ENCODE measurements at regions not wholly inside any gene's neighbourhood (a gene's known extent, or its start where the extent isn't known, plus 50 kb on each side); places are given as distances from the start of the nearest gene placed in this dataset.

DNA sequence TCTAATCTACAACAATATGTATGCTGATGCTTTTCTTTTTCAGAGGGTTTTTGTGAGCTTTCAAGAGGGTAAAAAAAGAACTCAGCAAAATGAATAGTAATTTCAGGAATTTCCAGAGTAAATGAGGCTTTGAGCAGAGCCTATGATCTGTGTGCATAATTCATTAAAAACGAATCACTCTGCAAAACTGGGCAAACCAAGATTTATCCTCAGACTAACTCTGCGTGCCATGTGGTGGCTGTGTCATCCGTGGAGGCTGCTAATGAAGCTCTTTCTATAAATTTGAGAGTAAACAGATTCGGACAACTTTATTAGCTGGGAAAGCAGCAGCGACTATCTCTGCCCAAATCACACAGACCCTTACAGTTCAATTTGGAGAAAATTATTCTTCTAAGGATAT lies 83.8 kb downstream of the FOXL1 start:
- TF ChIP-seq TAF1 (IDR thresholded peaks at IDR 0.05; ENCODE audit: borderline replicate concordance, insufficient read depth, low read length): no peak
- TF ChIP-seq FOXP2 (optimal IDR thresholded peaks at IDR 0.05; ENCODE audit: borderline replicate concordance, extremely low read depth, extremely low read length, insufficient read depth): no peak
- TF ChIP-seq, protein P1, sequence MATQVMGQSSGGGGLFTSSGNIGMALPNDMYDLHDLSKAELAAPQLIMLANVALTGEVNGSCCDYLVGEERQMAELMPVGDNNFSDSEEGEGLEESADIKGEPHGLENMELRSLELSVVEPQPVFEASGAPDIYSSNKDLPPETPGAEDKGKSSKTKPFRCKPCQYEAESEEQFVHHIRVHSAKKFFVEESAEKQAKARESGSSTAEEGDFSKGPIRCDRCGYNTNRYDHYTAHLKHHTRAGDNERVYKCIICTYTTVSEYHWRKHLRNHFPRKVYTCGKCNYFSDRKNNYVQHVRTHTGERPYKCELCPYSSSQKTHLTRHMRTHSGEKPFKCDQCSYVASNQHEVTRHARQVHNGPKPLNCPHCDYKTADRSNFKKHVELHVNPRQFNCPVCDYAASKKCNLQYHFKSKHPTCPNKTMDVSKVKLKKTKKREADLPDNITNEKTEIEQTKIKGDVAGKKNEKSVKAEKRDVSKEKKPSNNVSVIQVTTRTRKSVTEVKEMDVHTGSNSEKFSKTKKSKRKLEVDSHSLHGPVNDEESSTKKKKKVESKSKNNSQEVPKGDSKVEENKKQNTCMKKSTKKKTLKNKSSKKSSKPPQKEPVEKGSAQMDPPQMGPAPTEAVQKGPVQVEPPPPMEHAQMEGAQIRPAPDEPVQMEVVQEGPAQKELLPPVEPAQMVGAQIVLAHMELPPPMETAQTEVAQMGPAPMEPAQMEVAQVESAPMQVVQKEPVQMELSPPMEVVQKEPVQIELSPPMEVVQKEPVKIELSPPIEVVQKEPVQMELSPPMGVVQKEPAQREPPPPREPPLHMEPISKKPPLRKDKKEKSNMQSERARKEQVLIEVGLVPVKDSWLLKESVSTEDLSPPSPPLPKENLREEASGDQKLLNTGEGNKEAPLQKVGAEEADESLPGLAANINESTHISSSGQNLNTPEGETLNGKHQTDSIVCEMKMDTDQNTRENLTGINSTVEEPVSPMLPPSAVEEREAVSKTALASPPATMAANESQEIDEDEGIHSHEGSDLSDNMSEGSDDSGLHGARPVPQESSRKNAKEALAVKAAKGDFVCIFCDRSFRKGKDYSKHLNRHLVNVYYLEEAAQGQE (IDR thresholded peaks at IDR 0.05; ENCODE audit: insufficient read depth in 1 of 2, low read depth in 2 of 2, low read length in 2 of 2): no peak
- TF ChIP-seq POLR2AphosphoS5 (IDR thresholded peaks at IDR 0.05; ENCODE audit: low read depth, low read length): no peak
- no peak for TF ChIP-seq SIN3A (IDR thresholded peaks at IDR 0.05; ENCODE audit: borderline replicate concordance, insufficient read depth, low read length)

DNA sequence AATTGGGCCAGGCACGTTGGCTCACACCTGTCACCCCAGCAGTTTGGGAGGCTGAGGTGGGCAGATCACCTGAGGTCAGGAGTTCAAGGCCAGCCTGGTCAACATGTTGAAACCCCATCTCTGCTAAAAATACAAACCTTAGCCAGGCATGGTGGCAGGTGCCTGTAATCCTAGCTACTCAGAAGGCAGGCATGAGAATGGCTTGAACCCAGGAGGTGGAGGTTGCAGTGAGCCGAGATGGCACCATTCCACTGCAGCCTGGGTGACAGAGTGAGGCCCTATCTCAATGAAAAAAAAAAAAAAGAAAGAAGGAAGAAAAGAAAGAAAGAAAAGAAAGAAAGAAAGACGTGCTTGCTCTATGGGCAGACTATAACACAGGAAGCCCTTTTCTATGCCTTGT lies 84.4 kb downstream of the FOXL1 start:
- no peak for TF ChIP-seq FOXP2 (optimal IDR thresholded peaks at IDR 0.05; ENCODE audit: borderline replicate concordance, extremely low read depth, extremely low read length, insufficient read depth)
- TF ChIP-seq, protein P1 (IDR thresholded peaks at IDR 0.05; ENCODE audit: insufficient read depth in 1 of 2, low read depth in 2 of 2, low read length in 2 of 2): no peak
- TF ChIP-seq SIN3A (IDR thresholded peaks at IDR 0.05; ENCODE audit: borderline replicate concordance, insufficient read depth, low read length): no peak
- no peak for TF ChIP-seq POLR2AphosphoS5 (IDR thresholded peaks at IDR 0.05; ENCODE audit: low read depth, low read length)
- TF ChIP-seq TAF1 (IDR thresholded peaks at IDR 0.05; ENCODE audit: borderline replicate concordance, insufficient read depth, low read length): no peak

DNA sequence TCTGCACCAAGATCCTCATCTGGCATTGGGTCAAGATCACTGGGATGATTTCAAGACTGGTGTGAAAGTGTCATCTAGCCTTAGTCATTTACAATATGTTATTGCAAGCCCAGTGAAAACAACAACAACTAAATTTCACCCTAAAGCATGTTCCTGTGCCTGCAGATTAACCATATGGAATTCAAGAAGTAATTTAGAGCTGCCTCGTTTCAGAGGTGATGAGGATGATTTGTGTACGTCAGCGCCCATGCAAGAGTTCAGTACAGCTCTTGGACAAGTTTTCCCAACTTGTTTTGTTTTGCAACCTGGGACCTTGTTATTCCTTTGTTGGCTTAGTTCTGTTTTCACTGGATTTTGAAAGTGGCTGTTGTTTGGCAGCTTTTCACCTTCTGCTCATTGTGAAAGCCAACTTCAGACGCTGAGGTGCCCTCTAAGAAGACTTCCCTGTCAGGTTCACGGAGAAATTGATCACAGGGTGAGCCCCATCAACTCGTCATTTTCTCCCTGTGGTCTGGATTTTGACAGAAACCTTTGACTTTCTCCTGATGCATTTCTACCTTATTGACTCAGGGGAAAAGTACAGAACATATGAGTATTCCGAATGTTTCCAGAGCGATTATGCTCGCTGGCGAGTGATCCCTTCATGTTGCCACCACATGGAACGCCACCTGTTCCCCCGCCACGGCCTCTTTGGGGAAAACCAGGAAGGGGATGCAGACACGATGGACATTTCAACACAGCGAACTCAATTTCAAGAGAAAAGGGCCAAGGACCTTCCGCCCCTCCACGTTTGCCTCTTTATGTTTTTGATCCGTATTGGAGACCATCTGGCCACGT lies 85.6 kb downstream of the FOXL1 start:
- TF ChIP-seq SIN3A (IDR thresholded peaks at IDR 0.05; ENCODE audit: borderline replicate concordance, insufficient read depth, low read length): no peak
- no peak for TF ChIP-seq FOXP2 (optimal IDR thresholded peaks at IDR 0.05; ENCODE audit: borderline replicate concordance, extremely low read depth, extremely low read length, insufficient read depth)
- TF ChIP-seq, protein P1 (IDR thresholded peaks at IDR 0.05; ENCODE audit: insufficient read depth in 1 of 2, low read depth in 2 of 2, low read length in 2 of 2): no peak
- no peak for TF ChIP-seq POLR2AphosphoS5 (IDR thresholded peaks at IDR 0.05; ENCODE audit: low read depth, low read length)
- no peak for TF ChIP-seq TAF1 (IDR thresholded peaks at IDR 0.05; ENCODE audit: borderline replicate concordance, insufficient read depth, low read length)

DNA sequence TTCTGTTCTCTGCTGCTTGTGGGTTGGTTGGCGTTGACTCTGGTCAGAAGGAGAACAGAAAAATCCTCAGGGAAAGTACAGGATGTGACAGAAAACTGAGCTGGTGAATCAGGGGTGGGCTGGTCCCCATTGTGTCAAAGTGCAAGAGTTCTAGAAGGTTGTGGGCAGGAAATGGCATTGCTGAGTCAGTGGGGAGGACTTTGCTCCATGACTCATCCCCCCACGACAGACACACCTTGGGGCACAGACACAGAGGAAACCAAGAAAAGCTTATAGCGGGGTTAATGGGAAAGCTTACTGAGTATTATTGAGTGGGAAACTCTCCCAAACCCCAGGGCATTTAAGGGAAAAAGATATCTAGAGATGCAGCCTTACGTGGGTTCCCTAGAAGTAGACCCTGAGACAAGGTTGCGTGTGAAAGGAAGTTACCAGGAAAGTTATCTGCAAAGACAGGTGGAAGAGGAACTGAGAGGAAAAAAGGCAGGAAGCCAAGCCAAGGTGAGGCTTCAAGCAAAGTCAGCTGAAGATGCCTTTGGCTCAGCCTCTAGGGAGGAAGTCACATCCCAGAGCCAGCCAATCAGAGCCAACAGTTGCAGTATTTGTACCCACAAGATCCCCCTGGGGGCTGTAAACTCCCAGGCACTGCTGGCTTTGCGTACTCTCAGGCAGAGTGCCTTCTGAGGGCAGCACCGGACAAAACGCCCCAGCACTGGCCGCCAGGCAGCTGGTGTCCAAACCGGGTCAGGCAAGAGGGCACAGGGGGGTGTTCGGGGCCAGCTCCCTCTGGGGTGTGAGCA lies 86.4 kb downstream of the FOXL1 start:
- TF ChIP-seq POLR2AphosphoS5 (IDR thresholded peaks at IDR 0.05; ENCODE audit: low read depth, low read length): no peak
- TF ChIP-seq, protein P1 (IDR thresholded peaks at IDR 0.05; ENCODE audit: insufficient read depth in 1 of 2, low read depth in 2 of 2, low read length in 2 of 2): no peak
- TF ChIP-seq SIN3A (IDR thresholded peaks at IDR 0.05; ENCODE audit: borderline replicate concordance, insufficient read depth, low read length): no peak
- no peak for TF ChIP-seq FOXP2 (optimal IDR thresholded peaks at IDR 0.05; ENCODE audit: borderline replicate concordance, extremely low read depth, extremely low read length, insufficient read depth)
- TF ChIP-seq TAF1 (IDR thresholded peaks at IDR 0.05; ENCODE audit: borderline replicate concordance, insufficient read depth, low read length): no peak
